GM12891 (cell line): ENCODE measurements at regions not wholly inside any gene's neighbourhood (a gene's known extent, or its start where the extent isn't known, plus 50 kb on each side); places are given as distances from the start of the nearest gene placed in this dataset.

Experiments used
- POLR2A ChIP-seq: IDR thresholded peaks from 2 replicates; pipeline ENCODE4 v1.6.1; 2011; ENCODE audit warnings: low read depth, low read length, control low read depth
- POLR2AphosphoS5 ChIP-seq: IDR thresholded peaks from 2 replicates; pipeline ENCODE4 v1.6.1; 2011; ENCODE audit warnings: low read depth, low read length, control low read depth
- SPI1 ChIP-seq: IDR thresholded peaks from 2 replicates; pipeline ENCODE4 v1.6.1; 2011; ENCODE audit warnings: low read depth, low read length, control low read depth

- TF ChIP-seq POLR2AphosphoS5 (no peak), POLR2A (no peak), SPI1 (no peak)
These were observed 246.0 kb upstream of the KIF2A start for GRCh38 chr5:62059960-62060359.
